ENCODE measurements at regions not wholly inside any gene's neighbourhood (a gene's known extent, or its start where the extent isn't known, plus 50 kb on each side); places are given as distances from the start of the nearest gene placed in this dataset.

DNA sequence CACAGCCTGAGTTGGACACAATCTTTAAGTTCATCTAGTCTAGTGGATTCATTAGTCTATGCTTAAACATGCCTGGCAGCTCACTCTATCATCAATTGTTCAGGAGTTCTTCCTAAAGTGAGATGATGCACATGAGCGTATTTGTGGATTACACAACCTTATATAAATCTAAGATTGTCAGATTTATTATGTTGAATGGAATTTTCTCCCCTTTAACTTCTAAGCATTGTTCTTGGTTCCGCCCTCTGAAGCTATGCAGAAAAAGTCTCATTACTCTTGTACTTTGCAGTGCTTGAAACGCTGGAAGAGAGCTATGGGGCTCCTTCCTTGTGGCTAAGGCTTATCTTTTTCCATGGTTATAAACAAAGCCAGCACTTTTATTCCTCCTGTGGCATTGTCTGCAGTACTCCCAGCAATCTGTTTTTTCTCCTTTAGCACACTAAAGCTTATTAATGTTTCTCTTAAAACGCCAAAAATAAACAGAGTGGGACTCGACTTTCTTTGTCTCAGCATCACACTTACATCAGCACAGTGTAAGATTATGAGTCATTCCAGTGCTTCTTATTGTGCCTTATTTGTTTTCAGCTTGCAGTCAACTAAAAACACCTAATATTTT is 316.8 kb upstream of the CAMK1G start:
- no peak overlapping the region for H3K27ac ChIP-seq
- H3K4me1 ChIP-seq = no peaks in the 10 kb centered on the region
- ATAC-seq = no peak
- H3K27me3 ChIP-seq = no peaks in the 10 kb centered on the region
- 25 to 37% methylated on average over 5 of the region's 5 CpGs for WGBS, 2 donors (ENCODE audit: low coverage in 1 of 2)
- no peaks in the 10 kb centered on the region for H3K9me3 ChIP-seq
- no peak overlapping the region for H3K4me3 ChIP-seq
- no peaks in the 10 kb centered on the region for H3K36me3 ChIP-seq
- TF ChIP-seq, protein P1, sequence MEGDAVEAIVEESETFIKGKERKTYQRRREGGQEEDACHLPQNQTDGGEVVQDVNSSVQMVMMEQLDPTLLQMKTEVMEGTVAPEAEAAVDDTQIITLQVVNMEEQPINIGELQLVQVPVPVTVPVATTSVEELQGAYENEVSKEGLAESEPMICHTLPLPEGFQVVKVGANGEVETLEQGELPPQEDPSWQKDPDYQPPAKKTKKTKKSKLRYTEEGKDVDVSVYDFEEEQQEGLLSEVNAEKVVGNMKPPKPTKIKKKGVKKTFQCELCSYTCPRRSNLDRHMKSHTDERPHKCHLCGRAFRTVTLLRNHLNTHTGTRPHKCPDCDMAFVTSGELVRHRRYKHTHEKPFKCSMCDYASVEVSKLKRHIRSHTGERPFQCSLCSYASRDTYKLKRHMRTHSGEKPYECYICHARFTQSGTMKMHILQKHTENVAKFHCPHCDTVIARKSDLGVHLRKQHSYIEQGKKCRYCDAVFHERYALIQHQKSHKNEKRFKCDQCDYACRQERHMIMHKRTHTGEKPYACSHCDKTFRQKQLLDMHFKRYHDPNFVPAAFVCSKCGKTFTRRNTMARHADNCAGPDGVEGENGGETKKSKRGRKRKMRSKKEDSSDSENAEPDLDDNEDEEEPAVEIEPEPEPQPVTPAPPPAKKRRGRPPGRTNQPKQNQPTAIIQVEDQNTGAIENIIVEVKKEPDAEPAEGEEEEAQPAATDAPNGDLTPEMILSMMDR (IDR thresholded peaks at IDR 0.05) = no peak
- TF ChIP-seq POLR2AphosphoS5 (IDR thresholded peaks at IDR 0.05) (no peak), POLR2A (IDR thresholded peaks at IDR 0.05) (no peak), EP300 (IDR thresholded peaks at IDR 0.05) (no peak)

DNA sequence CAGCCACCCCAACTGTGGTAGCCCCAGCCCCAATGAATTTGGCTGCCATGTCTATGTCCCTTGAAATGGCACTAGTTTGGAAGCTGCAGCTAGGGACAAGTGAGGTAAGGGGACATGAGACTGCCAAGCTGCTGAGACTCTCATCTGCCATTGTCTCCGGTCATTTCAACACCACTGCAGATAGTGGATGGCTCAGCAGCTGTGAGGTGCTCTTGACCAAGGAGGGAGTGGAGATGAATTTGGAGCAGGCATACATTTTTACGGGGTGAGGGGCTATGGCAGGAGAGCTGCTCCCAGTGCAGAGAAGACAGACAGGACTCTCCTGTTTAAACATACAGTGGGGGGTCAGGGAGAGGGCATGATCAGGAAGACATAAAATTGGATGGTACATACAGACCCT is 315.5 kb upstream of the CAMK1G start:
- TF ChIP-seq, protein P1 (IDR thresholded peaks at IDR 0.05) = no peak
- no peak for TF ChIP-seq POLR2A (IDR thresholded peaks at IDR 0.05)
- no peak for TF ChIP-seq POLR2AphosphoS5 (IDR thresholded peaks at IDR 0.05)
- TF ChIP-seq EP300 (IDR thresholded peaks at IDR 0.05) = no peak
- Histone ChIP-seq H3K4me1 (no peaks in the 10 kb centered on the region), H3K4me3 (no peak overlapping the region), H3K27ac (no peak overlapping the region), H3K9me3 (no peaks in the 10 kb centered on the region), H3K27me3 (no peaks in the 10 kb centered on the region), H3K36me3 (no peaks in the 10 kb centered on the region)
- no peak for ATAC-seq
- WGBS, 2 donors (ENCODE audit: low coverage in 1 of 2) = 100% methylated on average over 2 of the region's 2 CpGs; no CpG with 5 or more reads in 1 of the 2 donors

DNA sequence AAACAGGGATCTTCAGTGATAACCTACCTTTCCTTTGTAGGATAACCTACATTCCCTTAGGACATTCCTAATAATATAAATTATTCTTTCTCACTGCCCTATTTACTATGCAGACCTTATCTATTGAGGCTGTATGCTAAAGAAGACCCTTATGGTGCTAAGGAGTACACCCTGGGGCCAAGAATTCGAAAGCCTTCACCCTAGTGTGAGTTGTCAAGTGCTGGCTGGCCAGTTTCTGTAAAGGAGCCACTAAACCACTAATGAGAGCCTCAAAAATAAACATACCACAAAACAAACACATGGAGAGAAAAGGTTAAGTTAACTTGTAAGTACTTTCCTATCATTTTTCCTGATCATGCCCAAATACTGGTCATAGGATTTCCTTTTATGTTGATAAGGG is 315.0 kb upstream of the CAMK1G start:
- WGBS, 2 donors (ENCODE audit: low coverage in 1 of 2) = 40 to 78% methylated on average over 1 of the region's 1 CpG

DNA sequence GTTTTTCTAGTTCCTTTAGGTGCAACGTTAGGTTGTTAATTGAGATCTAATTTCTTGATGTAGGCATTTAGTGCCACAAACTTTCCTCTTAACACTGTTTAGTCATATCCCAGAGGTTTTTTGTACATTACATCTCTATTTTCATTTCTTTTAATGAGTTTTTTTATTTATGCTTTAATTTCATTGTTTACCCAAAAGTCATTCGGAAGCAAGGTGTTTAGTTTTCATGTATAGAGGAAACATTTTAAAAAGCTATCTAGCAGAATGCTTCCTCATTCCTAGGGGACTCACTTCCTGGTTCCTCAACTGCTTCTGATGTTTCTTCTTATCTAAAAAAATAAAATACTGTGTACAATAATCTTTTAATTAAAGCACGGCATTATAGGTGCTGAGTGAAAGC is 307.2 kb upstream of the CAMK1G start:
- no peak overlapping the region for H3K4me3 ChIP-seq
- no peaks in the 10 kb centered on the region for H3K27me3 ChIP-seq
- no peak overlapping the region for H3K27ac ChIP-seq
- no peak for TF ChIP-seq EP300 (IDR thresholded peaks at IDR 0.05)
- TF ChIP-seq POLR2AphosphoS5 (IDR thresholded peaks at IDR 0.05) = no peak
- TF ChIP-seq, protein P1 (IDR thresholded peaks at IDR 0.05) = no peak
- no peak for TF ChIP-seq POLR2A (IDR thresholded peaks at IDR 0.05)
- no peaks in the 10 kb centered on the region for H3K9me3 ChIP-seq
- no peaks in the 10 kb centered on the region for H3K36me3 ChIP-seq
- no peaks in the 10 kb centered on the region for H3K4me1 ChIP-seq
- ATAC-seq = no peak
- 53 to 93% methylated on average over 2 to 3 of the region's 3 CpGs for WGBS, 2 donors (ENCODE audit: low coverage in 1 of 2)

More for the DNA sequence above, 315.0 kb upstream of the CAMK1G start:
- Histone ChIP-seq H3K4me1 (no peaks in the 10 kb centered on the region), H3K27ac (no peak overlapping the region), H3K27me3 (no peaks in the 10 kb centered on the region), H3K36me3 (no peaks in the 10 kb centered on the region), H3K4me3 (no peak overlapping the region), H3K9me3 (no peaks in the 10 kb centered on the region)
- no peak for ATAC-seq
- no peak for TF ChIP-seq POLR2AphosphoS5 (IDR thresholded peaks at IDR 0.05)
- no peak for TF ChIP-seq EP300 (IDR thresholded peaks at IDR 0.05)
- TF ChIP-seq, protein P1 (IDR thresholded peaks at IDR 0.05) = no peak
- TF ChIP-seq POLR2A (IDR thresholded peaks at IDR 0.05) = no peak

DNA sequence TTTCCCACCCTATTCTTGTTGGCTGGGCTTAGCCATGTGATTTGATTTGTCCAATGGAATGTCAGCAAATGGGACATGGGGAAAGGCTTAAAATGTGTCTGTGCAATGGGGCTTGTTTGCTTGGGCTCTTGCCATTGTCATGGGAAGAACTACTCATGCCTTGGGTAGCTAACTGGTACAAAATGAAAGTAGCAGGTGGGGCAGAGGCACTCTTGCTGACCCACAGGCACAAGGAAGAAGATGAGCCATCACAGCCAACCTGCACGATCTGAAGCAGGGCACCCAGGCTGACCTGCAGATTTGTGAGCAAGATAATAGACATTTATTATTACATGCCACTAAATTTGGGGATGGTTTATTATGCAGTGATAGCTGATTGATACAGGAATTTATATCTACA is 305.9 kb upstream of the CAMK1G start:
- Histone ChIP-seq H3K36me3 (no peaks in the 10 kb centered on the region), H3K4me3 (no peak overlapping the region), H3K4me1 (no peaks in the 10 kb centered on the region), H3K9me3 (no peaks in the 10 kb centered on the region), H3K27ac (no peak overlapping the region), H3K27me3 (no peaks in the 10 kb centered on the region)
- ATAC-seq = no peak
- 100% methylated on average over 1 of the region's 1 CpG for WGBS, 2 donors (ENCODE audit: low coverage in 1 of 2)
- TF ChIP-seq, protein P1 (IDR thresholded peaks at IDR 0.05) = no peak
- TF ChIP-seq POLR2A (IDR thresholded peaks at IDR 0.05) (no peak), EP300 (IDR thresholded peaks at IDR 0.05) (no peak), POLR2AphosphoS5 (IDR thresholded peaks at IDR 0.05) (no peak)
